ENCODE measurements at regions not wholly inside any gene's neighbourhood (a gene's known extent, or its start where the extent isn't known, plus 50 kb on each side); places are given as distances from the start of the nearest gene placed in this dataset.

DNA sequence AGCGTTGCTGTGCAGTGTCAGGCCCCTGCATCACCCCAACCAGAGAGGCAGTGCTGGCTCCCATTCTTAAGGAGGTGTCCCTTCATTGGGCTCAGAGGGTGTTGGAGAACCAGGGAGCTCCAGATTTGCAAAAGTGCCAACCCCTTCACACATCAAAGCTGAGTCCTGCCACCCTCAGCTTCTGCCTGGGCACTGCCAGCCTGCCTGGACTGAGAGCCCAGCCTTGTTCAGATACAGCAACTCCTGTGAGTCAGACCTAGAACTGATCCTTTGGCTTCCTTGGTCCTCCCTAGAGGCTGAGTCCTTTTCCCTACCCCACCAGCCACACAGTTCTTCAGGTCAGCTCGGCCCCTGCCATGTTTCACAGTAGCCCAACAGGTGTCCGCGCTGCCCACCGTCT lies 424.9 kb upstream of the MYT1L start:
- no peak overlapping the region for H3K4me3 ChIP-seq (ENCODE audit: low read length)
- DNase-seq (ENCODE audit: low read depth) = no peak
- no peak for TF ChIP-seq CTCF (conservative IDR thresholded peaks at IDR 0.05; ENCODE audit: low read length)

DNA sequence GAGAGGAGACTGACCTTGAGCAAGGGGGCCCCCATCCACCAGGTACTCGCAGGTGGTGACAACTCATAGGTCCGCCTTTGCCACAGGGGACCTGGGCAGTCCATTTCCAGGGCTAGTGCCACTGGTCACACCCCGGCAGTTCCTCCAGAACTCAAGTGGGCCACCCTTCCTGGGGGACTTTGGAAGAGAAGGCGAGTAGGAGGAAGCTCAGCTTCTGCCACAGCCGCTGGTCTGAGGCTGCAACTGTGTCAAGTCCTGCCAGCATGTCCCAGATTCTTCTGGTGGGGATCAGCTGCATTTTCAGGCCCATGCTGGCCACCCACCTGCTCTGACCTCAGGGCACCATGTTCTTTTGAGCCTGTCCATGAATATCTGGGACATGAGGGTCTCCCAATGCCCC lies 423.9 kb upstream of the MYT1L start:
- no peak for DNase-seq (ENCODE audit: low read depth)
- H3K4me3 ChIP-seq (ENCODE audit: low read length) = no peak overlapping the region
- TF ChIP-seq CTCF (conservative IDR thresholded peaks at IDR 0.05; ENCODE audit: low read length) = no peak

GRCh38 chr2:2751715-2752315 lies 420.7 kb upstream of the MYT1L start:
- DNase-seq (ENCODE audit: low read depth) = no peak
- no peak overlapping the region for H3K4me3 ChIP-seq (ENCODE audit: low read length)
- no peak for TF ChIP-seq CTCF (conservative IDR thresholded peaks at IDR 0.05; ENCODE audit: low read length)

GRCh38 chr2:2750867-2751714 lies 420.0 kb upstream of the MYT1L start:
- no peak overlapping the region for H3K4me3 ChIP-seq (ENCODE audit: low read length)
- no peak for TF ChIP-seq CTCF (conservative IDR thresholded peaks at IDR 0.05; ENCODE audit: low read length)
- no peak for DNase-seq (ENCODE audit: low read depth)

DNA sequence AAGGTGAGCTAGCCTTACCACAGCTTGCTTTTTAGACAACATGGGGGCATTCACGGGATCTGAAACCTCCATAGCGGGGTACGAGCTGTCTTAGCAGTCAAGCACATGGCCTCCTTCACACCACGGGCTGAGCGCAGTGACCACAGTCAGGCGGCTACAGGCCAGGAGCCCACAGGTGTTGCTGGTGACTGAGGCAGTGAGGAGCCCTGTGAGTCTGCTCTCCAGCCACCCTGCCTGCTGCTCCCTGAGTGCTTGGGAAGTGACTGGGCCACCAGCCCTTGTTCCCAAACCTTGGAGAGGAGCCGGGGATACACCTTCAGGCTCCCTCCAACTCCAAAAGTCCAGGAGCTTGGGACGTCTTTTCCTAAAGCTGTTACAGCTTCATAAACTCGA lies 418.1 kb upstream of the MYT1L start:
- TF ChIP-seq CTCF (conservative IDR thresholded peaks at IDR 0.05; ENCODE audit: low read length) = no peak
- DNase-seq (ENCODE audit: low read depth) = no peak
- no peak overlapping the region for H3K4me3 ChIP-seq (ENCODE audit: low read length)

DNA sequence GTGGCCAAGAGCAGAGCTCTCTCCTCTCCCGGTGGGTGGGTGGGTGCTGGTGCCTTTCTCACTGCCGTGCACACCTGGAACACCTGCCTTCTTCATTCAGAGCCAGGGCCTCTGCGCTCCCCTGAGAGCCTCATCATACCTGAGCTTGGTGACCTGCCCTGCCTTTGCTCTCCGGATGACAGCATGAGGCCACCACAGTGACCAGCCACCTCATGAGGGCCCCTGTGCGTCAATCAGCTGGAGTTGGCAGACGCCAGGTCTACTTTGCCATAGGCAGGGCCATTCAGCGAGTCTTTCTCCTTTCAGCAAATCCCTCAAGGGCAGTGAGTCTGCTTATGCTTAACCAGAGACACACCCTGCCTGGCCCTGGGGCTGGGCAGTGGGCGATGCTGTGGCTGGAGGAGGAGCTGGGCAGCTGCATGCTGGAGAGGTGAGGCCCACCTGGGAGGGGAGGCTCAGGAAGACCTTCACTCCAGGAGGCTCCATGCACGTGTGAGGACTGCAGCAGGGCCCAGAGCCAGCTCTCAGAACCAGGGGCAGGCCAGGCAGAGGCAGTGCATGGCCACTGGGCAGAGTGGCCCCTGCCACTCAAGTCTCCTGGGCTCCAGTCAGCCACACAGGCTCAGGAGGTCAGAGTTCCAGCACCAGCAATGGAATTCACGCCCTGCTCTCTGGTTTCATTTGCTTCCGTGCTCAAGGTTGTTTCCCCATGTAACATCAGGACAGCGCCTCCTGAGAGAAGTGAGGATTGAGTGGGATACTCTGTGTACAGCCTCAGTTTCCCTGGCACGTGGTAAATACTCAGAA lies 417.5 kb upstream of the MYT1L start:
- no peak for TF ChIP-seq CTCF (conservative IDR thresholded peaks at IDR 0.05; ENCODE audit: low read length)
- no peak for DNase-seq (ENCODE audit: low read depth)
- H3K4me3 ChIP-seq (ENCODE audit: low read length) = no peak overlapping the region

Data from AG10803 (cell line).